Kidney (tissue), 13 donors: ENCODE measurements at regions not wholly inside any gene's neighbourhood (a gene's known extent, or its start where the extent isn't known, plus 50 kb on each side); places are given as distances from the start of the nearest gene placed in this dataset.

Experiments used
- DNase-seq, 5 donors: peaks; one replicate each; pipeline ENCODE4 v3.0.0-alpha.2; 2013 to 2020
- FAIRE-seq: peaks from 2 replicates; lab custom pipeline; 2012; peaks lifted over from hg19 to GRCh38; lab: Jason Lieb, UNC
- H3K27ac ChIP-seq, 2 donors: one replicate each; pipeline ENCODE4 v1.7.0; 2013; ENCODE audit warnings: low read depth in 2 of 2, low read length in 2 of 2, inconsistent platforms in 1 of 2
- H3K27me3 ChIP-seq: one replicate; pipeline ENCODE4 v1.7.1; 2013; ENCODE audit warnings: low read length, inconsistent platforms; ENCODE audit not compliant: control insufficient read depth, insufficient read depth
- H3K36me3 ChIP-seq, 3 donors: one replicate each; pipeline versions ENCODE4 v1.7.0 to v1.7.1; 2013; ENCODE audit warnings: low read length in 3 of 3, control low read depth in 1 of 3, inconsistent platforms in 1 of 3; ENCODE audit not compliant: insufficient read depth in 3 of 3, control insufficient read depth in 2 of 3
- H3K4me1 ChIP-seq, 3 donors: one replicate each; pipeline versions ENCODE4 v1.7.0 to v1.7.1; 2013; ENCODE audit warnings: low read length in 3 of 3, inconsistent platforms in 1 of 3, low read depth in 1 of 3; ENCODE audit not compliant: control insufficient read depth in 2 of 3, insufficient read depth in 2 of 3
- H3K4me3 ChIP-seq, 3 donors: one replicate each; pipeline versions ENCODE4 v1.7.0 to v1.8.1; 2013; ENCODE audit warnings: low read length in 3 of 3, control low read depth in 1 of 3, inconsistent platforms in 1 of 3
- H3K9ac ChIP-seq, 3 donors: one replicate each; pipeline versions ENCODE4 v1.7.0 to v1.7.1; 2013; ENCODE audit warnings: low read length in 3 of 3, control low read depth in 1 of 3, inconsistent platforms in 1 of 3
- H3K9me3 ChIP-seq, 3 donors: one replicate each; pipeline versions ENCODE4 v1.7.0 to v1.7.1; 2013; ENCODE audit warnings: low read length in 3 of 3, control low read depth in 1 of 3, inconsistent platforms in 1 of 3; ENCODE audit not compliant: control insufficient read depth in 2 of 3, insufficient read depth in 1 of 3
- intact Hi-C: fragments of 100-400 bp; cut with DNase I; formaldehyde crosslinking; loops from one replicate; pipeline ENCODE4 v1.11.1; 2022
- TF ChIP-seq, protein P1 (sequence below): IDR thresholded peaks from 3 replicates; pipeline ENCODE4 v1.5.1; 2012; ENCODE audit warnings: mild to moderate bottlenecking, moderate library complexity, borderline replicate concordance; ENCODE audit not compliant: insufficient read depth; ENCODE audit errors: extremely low read depth
- donor health status: control.
- donor health status: control.
- donor health status: control.
- donor health status: control.
- donor health status: control.
- donor health status: DM: yes; HTN: yes; CAD: no.
- donor health status: Normal renal cell carcinoma (clear cell type).

DNA sequence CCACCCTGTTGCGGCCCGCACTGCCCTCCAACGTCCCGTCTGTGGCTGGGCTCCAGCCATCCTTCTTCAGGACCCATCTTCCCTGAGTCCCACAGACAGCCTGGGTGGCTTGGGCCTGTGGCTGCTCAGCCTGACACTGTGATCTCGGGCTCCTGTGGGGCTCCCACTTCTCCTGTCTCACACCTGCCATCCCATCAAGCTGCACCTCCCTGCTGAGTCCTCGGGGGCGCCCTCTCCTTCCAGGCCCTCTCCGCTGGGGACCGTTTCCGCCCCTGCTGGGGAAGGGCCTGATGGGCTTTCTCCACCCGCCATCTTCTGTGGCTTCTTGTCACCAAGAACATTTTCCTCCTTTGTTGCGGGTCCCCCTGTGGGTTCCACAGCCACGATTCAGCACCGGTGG, 173.8 kb upstream of the PPP2R2D start:
- Histone ChIP-seq H3K27ac (no peak overlapping the region), H3K9me3 (no peaks in the 10 kb centered on the region), H3K4me1 (peaks cover 0 to 3% (median 2%) of the 10 kb centered on the region in 3 donors), H3K27me3 (no peaks in the 10 kb centered on the region), H3K9ac (no peak overlapping the region), H3K36me3 (no peaks in the 10 kb centered on the region), H3K4me3 (no peak overlapping the region)
- FAIRE-seq = no peak
- no peak for DNase-seq
- TF ChIP-seq, protein P1, sequence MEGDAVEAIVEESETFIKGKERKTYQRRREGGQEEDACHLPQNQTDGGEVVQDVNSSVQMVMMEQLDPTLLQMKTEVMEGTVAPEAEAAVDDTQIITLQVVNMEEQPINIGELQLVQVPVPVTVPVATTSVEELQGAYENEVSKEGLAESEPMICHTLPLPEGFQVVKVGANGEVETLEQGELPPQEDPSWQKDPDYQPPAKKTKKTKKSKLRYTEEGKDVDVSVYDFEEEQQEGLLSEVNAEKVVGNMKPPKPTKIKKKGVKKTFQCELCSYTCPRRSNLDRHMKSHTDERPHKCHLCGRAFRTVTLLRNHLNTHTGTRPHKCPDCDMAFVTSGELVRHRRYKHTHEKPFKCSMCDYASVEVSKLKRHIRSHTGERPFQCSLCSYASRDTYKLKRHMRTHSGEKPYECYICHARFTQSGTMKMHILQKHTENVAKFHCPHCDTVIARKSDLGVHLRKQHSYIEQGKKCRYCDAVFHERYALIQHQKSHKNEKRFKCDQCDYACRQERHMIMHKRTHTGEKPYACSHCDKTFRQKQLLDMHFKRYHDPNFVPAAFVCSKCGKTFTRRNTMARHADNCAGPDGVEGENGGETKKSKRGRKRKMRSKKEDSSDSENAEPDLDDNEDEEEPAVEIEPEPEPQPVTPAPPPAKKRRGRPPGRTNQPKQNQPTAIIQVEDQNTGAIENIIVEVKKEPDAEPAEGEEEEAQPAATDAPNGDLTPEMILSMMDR = no peak
- intact Hi-C loops = no loop called here

DNA sequence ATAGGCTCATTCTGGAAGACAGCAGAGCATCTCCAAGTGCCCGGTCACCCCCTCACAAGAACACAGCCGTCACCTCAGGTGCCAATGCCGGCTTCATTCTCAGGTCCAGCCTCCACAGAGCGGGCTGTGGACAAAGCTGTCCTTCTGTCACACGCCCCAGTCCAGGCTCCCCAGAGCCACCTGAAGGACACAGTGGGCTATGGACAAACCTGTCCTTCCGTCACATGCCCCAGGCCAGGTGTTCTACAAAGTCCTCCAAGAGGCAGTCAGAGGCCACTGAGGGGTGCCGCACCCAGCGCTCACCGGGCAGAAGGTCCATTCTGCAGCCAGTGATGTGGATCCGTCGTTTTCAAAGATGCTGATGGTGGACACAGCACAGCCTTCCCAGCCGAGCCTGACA, 173.2 kb upstream of the PPP2R2D start:
- Histone ChIP-seq H3K36me3 (no peaks in the 10 kb centered on the region), H3K9me3 (peaks cover 0 to 5% (median 0%) of the 10 kb centered on the region in 3 donors), H3K27ac (no peak overlapping the region), H3K27me3 (no peaks in the 10 kb centered on the region), H3K9ac (no peak overlapping the region), H3K4me3 (no peak overlapping the region), H3K4me1 (peaks cover 0 to 3% (median 2%) of the 10 kb centered on the region in 3 donors)
- DNase-seq = peak in 1 of 5 donors; percentile 27
- TF ChIP-seq, protein P1 = no peak
- intact Hi-C loops = no loop called here
- no peak for FAIRE-seq

DNA sequence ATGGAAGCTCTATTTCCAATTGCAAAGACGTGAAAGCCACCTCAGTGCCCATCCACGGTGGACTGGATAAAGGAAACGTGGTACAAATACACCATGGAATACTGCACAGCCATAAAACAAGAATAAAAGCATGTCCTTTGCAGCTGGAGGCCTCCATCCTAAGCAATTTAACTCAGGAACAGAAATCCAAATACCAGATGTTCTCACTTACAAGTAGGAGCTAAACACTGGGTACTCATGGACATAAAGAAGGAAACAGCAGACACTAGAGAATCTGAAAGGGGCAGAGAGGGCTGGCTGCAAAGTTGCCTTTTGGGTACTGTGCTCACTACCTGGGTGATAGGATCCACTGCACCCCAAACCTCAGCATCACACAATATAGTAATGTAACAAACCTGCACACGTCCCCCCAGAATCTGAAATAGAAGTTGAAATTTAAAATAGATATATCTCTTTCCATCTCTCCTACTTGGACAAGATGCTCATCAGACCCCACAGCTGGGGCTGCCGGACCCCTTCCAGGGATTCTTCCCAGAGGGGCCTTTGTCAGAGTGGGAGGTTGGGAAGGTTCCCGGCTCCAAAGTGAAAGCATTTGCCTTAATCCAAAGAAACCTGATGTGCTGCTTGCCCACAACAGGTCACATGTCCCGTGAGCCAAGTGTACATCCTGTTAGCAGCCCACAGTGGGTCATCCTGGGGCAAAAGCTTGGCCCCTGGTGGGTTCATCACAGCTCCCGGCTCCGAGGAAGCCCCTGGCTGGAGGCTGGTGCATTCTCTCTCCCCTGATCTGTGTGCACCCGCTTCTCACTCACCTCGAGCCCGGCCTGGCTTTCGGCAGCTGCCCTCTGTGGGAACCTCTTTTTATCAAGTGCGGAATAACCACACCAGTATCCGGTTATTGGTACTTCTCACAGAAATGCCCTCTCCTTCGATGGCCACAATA, 172.3 kb upstream of the PPP2R2D start:
- no peaks in the 10 kb centered on the region for H3K36me3 ChIP-seq
- TF ChIP-seq, protein P1 = no peak
- no peak overlapping the region for H3K4me3 ChIP-seq
- H3K9ac ChIP-seq = no peak overlapping the region
- no peak for FAIRE-seq
- H3K4me1 ChIP-seq = peaks cover 0 to 3% (median 2%) of the 10 kb centered on the region in 3 donors
- H3K27ac ChIP-seq = no peak overlapping the region
- peak in 1 of 5 donors; percentile 25 for DNase-seq
- no peaks in the 10 kb centered on the region for H3K27me3 ChIP-seq
- peaks cover 0 to 8% (median 0%) of the 10 kb centered on the region in 3 donors for H3K9me3 ChIP-seq
- intact Hi-C loops = no loop called here
